ENCODE measurements at regions not wholly inside any gene's neighbourhood (a gene's known extent, or its start where the extent isn't known, plus 50 kb on each side); places are given as distances from the start of the nearest gene placed in this dataset.

DNA sequence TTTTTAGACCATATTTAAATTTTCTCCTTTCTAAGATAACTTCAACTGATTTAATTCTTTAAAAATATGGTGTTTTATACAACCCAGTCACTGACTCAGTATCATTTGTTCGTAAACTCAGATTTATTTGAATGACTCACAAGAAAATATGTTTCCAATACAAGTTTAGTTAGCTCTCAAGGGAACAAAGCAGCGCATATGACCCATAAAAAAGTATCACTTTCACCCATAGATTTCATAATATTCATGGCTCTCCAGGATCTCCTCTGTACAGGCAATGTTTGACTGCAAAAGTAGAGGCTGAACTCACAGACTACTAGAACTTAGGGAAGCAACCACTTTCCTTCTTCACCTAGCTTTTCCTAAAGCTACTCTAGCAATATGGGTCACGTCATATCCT is 405.6 kb upstream of the PCDH9 start:
- no peak for TF ChIP-seq ZNF707 (tag by site-specific recombination; IDR thresholded peaks at IDR 0.05)
- TF ChIP-seq, protein P1, sequence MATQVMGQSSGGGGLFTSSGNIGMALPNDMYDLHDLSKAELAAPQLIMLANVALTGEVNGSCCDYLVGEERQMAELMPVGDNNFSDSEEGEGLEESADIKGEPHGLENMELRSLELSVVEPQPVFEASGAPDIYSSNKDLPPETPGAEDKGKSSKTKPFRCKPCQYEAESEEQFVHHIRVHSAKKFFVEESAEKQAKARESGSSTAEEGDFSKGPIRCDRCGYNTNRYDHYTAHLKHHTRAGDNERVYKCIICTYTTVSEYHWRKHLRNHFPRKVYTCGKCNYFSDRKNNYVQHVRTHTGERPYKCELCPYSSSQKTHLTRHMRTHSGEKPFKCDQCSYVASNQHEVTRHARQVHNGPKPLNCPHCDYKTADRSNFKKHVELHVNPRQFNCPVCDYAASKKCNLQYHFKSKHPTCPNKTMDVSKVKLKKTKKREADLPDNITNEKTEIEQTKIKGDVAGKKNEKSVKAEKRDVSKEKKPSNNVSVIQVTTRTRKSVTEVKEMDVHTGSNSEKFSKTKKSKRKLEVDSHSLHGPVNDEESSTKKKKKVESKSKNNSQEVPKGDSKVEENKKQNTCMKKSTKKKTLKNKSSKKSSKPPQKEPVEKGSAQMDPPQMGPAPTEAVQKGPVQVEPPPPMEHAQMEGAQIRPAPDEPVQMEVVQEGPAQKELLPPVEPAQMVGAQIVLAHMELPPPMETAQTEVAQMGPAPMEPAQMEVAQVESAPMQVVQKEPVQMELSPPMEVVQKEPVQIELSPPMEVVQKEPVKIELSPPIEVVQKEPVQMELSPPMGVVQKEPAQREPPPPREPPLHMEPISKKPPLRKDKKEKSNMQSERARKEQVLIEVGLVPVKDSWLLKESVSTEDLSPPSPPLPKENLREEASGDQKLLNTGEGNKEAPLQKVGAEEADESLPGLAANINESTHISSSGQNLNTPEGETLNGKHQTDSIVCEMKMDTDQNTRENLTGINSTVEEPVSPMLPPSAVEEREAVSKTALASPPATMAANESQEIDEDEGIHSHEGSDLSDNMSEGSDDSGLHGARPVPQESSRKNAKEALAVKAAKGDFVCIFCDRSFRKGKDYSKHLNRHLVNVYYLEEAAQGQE (tag by site-specific recombination; IDR thresholded peaks at IDR 0.05), result no peak
- TF ChIP-seq, protein P2, sequence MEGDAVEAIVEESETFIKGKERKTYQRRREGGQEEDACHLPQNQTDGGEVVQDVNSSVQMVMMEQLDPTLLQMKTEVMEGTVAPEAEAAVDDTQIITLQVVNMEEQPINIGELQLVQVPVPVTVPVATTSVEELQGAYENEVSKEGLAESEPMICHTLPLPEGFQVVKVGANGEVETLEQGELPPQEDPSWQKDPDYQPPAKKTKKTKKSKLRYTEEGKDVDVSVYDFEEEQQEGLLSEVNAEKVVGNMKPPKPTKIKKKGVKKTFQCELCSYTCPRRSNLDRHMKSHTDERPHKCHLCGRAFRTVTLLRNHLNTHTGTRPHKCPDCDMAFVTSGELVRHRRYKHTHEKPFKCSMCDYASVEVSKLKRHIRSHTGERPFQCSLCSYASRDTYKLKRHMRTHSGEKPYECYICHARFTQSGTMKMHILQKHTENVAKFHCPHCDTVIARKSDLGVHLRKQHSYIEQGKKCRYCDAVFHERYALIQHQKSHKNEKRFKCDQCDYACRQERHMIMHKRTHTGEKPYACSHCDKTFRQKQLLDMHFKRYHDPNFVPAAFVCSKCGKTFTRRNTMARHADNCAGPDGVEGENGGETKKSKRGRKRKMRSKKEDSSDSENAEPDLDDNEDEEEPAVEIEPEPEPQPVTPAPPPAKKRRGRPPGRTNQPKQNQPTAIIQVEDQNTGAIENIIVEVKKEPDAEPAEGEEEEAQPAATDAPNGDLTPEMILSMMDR (tag by site-specific recombination; IDR thresholded peaks at IDR 0.05), result no peak
- TF ChIP-seq ZNF140 (tag by site-specific recombination; IDR thresholded peaks at IDR 0.05), result no peak
- TF ChIP-seq, protein P3, sequence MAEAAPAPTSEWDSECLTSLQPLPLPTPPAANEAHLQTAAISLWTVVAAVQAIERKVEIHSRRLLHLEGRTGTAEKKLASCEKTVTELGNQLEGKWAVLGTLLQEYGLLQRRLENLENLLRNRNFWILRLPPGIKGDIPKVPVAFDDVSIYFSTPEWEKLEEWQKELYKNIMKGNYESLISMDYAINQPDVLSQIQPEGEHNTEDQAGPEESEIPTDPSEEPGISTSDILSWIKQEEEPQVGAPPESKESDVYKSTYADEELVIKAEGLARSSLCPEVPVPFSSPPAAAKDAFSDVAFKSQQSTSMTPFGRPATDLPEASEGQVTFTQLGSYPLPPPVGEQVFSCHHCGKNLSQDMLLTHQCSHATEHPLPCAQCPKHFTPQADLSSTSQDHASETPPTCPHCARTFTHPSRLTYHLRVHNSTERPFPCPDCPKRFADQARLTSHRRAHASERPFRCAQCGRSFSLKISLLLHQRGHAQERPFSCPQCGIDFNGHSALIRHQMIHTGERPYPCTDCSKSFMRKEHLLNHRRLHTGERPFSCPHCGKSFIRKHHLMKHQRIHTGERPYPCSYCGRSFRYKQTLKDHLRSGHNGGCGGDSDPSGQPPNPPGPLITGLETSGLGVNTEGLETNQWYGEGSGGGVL (tag by site-specific recombination; IDR thresholded peaks at IDR 0.05), result no peak
- TF ChIP-seq, protein P4, sequence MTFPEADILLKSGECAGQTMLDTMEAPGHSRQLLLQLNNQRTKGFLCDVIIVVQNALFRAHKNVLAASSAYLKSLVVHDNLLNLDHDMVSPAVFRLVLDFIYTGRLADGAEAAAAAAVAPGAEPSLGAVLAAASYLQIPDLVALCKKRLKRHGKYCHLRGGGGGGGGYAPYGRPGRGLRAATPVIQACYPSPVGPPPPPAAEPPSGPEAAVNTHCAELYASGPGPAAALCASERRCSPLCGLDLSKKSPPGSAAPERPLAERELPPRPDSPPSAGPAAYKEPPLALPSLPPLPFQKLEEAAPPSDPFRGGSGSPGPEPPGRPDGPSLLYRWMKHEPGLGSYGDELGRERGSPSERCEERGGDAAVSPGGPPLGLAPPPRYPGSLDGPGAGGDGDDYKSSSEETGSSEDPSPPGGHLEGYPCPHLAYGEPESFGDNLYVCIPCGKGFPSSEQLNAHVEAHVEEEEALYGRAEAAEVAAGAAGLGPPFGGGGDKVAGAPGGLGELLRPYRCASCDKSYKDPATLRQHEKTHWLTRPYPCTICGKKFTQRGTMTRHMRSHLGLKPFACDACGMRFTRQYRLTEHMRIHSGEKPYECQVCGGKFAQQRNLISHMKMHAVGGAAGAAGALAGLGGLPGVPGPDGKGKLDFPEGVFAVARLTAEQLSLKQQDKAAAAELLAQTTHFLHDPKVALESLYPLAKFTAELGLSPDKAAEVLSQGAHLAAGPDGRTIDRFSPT (tag by site-specific recombination; IDR thresholded peaks at IDR 0.05), result no peak
- TF ChIP-seq, protein P5, sequence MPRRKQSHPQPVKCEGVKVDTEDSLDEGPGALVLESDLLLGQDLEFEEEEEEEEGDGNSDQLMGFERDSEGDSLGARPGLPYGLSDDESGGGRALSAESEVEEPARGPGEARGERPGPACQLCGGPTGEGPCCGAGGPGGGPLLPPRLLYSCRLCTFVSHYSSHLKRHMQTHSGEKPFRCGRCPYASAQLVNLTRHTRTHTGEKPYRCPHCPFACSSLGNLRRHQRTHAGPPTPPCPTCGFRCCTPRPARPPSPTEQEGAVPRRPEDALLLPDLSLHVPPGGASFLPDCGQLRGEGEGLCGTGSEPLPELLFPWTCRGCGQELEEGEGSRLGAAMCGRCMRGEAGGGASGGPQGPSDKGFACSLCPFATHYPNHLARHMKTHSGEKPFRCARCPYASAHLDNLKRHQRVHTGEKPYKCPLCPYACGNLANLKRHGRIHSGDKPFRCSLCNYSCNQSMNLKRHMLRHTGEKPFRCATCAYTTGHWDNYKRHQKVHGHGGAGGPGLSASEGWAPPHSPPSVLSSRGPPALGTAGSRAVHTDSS (tag by site-specific recombination; IDR thresholded peaks at IDR 0.05), result no peak
- no peak for TF ChIP-seq TCF7L2 (IDR thresholded peaks at IDR 0.05; ENCODE audit: borderline replicate concordance, low read depth, low read length)
- TF ChIP-seq ZNF514 (tag by site-specific recombination; IDR thresholded peaks at IDR 0.05), result no peak
